GM18511 (cell line): ENCODE measurements at regions not wholly inside any gene's neighbourhood (a gene's known extent, or its start where the extent isn't known, plus 50 kb on each side); places are given as distances from the start of the nearest gene placed in this dataset.
"Not testable (repeated sequence)": the region's sequence is repeated elsewhere in the genome, so short reads cannot be mapped to it uniquely, and the experiment has no call there.

Source experiments
- ATAC-seq: cut with Tn5 transposase; IDR thresholded peaks from one replicate; pipeline ENCODE4 v1.9.1; 2021; ENCODE audit warnings: mild to moderate bottlenecking, moderate library complexity; ENCODE audit not compliant: unreplicated experiment

GRCh38 chr11:123344790-123345357 lies 85.2 kb upstream of the GRAMD1B start:
- ATAC-seq, result no peak

GRCh38 chr11:123344188-123344587 lies 85.9 kb upstream of the GRAMD1B start:
- not testable (repeated sequence) for ATAC-seq

- no peak for ATAC-seq
Observed at GRCh38 chr11:123338997-123339752, 90.9 kb upstream of the GRAMD1B start.

GRCh38 chr11:123338266-123338800 lies 91.7 kb upstream of the GRAMD1B start:
- no peak for ATAC-seq

GRCh38 chr11:123334925-123335324 lies 95.1 kb upstream of the GRAMD1B start:
- ATAC-seq, result no peak

GRCh38 chr11:123332577-123332976 lies 97.5 kb upstream of the GRAMD1B start:
- not testable (repeated sequence) for ATAC-seq

GRCh38 chr11:123330948-123331347 lies 99.1 kb upstream of the GRAMD1B start:
- ATAC-seq, result no peak

- ATAC-seq, result no peak
Observed at GRCh38 chr11:123330471-123330870, 99.6 kb upstream of the GRAMD1B start.

- ATAC-seq, result no peak
Observed at GRCh38 chr11:123330071-123330470, 100.0 kb upstream of the GRAMD1B start.

- no peak for ATAC-seq
Observed at GRCh38 chr11:123328281-123328867, 101.7 kb upstream of the GRAMD1B start.

- ATAC-seq, result no peak
Observed at GRCh38 chr11:123325533-123325932, 104.5 kb upstream of the GRAMD1B start.

- ATAC-seq, result no peak
Observed at GRCh38 chr11:123323568-123323967, 106.5 kb upstream of the GRAMD1B start.

- ATAC-seq, result no peak
Observed at GRCh38 chr11:123321636-123322035, 108.4 kb upstream of the GRAMD1B start.

GRCh38 chr11:123318623-123319022 lies 111.4 kb upstream of the GRAMD1B start:
- ATAC-seq, result no peak

GRCh38 chr11:123318132-123318531 lies 111.9 kb upstream of the GRAMD1B start:
- not testable (repeated sequence) for ATAC-seq

GRCh38 chr11:123316003-123316402 lies 114.1 kb upstream of the GRAMD1B start:
- ATAC-seq, result no peak

GRCh38 chr11:123314972-123315371 lies 115.1 kb upstream of the GRAMD1B start:
- no peak for ATAC-seq

- ATAC-seq, result no peak
Observed at GRCh38 chr11:123313262-123313661, 116.8 kb upstream of the GRAMD1B start.

- ATAC-seq, result peak; percentile 55
Observed at GRCh38 chr11:123308077-123308476, 113.0 kb upstream of the CLMP start.

- ATAC-seq, result no peak
Observed at GRCh38 chr11:123307276-123307675, 112.2 kb upstream of the CLMP start.

- no peak for ATAC-seq
Observed at GRCh38 chr11:123306531-123306930, 111.5 kb upstream of the CLMP start.
